Stimulated activated effector memory CD8-positive, alpha-beta T cell treated with anti-CD3 and anti-CD28 coated beads, Interleukin-12 subunit alpha, Interleukin-12 subunit beta, amount 100 ng/mL, for 72 hours (primary cell): ENCODE measurements at regions not wholly inside any gene's neighbourhood (a gene's known extent, or its start where the extent isn't known, plus 50 kb on each side); places are given as distances from the start of the nearest gene placed in this dataset.

Source experiments
- ATAC-seq: fragments of 150-1000 bp; cut with Tn5 transposase; 2 replicates; pipeline ENCODE4 v1.10.0; 2021
- DNase-seq, 2 donors: peaks; one replicate each; pipeline ENCODE4 v3.0.0; 2021 to 2022; ENCODE audit warnings: low spot score in 2 of 2
- H3K27ac Mint-ChIP-seq: one replicate; pipeline ENCODE4 v1.8.0; 2022; ENCODE audit warnings: mild to moderate bottlenecking, mixed read lengths
- H3K36me3 Mint-ChIP-seq: one replicate; pipeline ENCODE4 v1.8.0; 2022; ENCODE audit warnings: mild to moderate bottlenecking, mixed read lengths
- H3K4me1 Mint-ChIP-seq: one replicate; pipeline ENCODE4 v1.8.0; 2022; ENCODE audit warnings: mixed read lengths
- H3K4me3 Mint-ChIP-seq: one replicate; pipeline ENCODE4 v1.8.0; 2022; ENCODE audit warnings: mild to moderate bottlenecking, mixed read lengths
- H3K9me3 Mint-ChIP-seq: one replicate; pipeline ENCODE4 v1.8.0; 2022; ENCODE audit warnings: mixed read lengths

DNA sequence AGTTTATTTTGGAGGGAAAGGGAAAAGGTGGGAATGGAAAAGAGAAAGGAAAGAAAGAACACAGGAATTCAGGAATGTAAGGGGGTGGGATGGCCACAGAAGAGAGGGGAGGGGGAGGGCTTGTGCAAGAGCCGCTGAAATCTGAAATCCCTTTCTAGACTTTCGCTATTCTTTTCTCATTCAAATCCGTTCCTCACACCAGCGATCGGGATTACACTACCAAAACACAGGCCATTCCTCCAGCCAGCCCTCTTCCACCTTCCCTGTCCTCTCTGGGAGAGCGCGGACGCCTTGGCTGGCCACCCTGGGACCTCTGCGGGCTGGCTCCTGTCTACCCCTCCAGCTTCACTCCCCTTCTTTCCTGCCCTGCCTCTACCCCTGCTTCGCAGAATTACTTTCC, 102.3 kb downstream of the CDCA7 start:
- no peaks in the 10 kb centered on the region for H3K4me1 Mint-ChIP-seq
- no peaks in the 10 kb centered on the region for H3K9me3 Mint-ChIP-seq
- H3K27ac Mint-ChIP-seq, result no peak overlapping the region
- ATAC-seq (no peak), DNase-seq (no peak)
- H3K4me3 Mint-ChIP-seq, result no peak overlapping the region
- no peaks in the 10 kb centered on the region for H3K36me3 Mint-ChIP-seq

DNA sequence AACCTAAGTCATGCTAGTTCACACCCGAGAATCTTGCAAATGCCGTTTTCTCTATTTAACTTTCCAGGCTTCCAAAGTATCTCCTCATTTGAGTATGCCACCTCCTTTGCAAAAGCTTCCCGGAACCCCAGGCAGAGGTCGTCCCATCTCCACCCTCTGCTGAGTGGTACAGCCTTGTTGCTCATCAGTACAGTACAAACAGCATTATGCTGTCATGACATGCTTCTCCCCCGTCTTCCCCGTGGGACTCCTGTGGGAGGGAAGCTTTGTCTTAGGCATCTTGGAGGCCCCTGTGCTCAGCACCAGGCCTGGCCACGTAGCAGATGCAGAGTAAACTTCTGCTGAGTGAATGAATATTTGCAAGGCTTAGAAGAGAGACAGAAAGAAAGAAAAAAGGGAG, 102.7 kb downstream of the CDCA7 start:
- DNase-seq, result no peak
- no peaks in the 10 kb centered on the region for H3K36me3 Mint-ChIP-seq
- H3K9me3 Mint-ChIP-seq, result no peaks in the 10 kb centered on the region
- no peak for ATAC-seq
- no peak overlapping the region for H3K27ac Mint-ChIP-seq
- H3K4me1 Mint-ChIP-seq, result no peaks in the 10 kb centered on the region
- no peak overlapping the region for H3K4me3 Mint-ChIP-seq

DNA sequence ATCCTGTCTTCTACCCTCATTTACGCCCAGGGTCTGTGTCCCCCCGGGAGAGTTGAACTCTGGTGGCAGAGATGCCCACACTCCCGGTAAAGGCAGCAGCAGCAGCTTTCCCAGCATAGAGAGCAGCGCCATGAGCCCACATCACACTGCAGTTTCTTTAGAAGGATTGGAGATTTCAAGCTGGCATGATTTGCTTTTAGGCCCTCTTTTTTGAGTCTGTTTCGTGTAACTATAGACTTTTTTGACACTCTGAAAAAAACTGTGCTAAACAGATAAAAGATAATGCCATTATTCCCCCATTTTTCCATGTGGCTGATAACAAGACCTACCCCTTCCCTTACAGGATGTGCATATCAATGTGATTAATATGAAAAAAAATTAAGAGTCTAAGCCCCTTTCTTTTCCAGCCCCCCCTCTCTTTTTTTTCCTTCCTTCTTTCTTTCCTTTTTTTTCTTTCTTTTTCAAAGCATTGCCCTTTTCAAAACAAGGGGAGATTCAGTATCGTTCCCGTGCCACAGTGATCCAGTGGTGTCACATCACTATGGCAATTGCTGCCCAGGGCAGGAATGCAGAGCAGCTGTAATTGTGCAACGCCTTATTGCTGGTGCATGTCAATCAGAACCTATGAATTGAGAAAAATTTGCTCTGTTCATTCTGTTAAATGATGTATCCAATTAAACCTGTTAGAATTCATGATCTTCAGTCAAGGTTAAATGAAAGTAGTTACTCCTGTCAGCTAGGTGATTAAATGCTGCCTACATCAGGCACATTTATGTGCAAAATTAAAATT, 104.5 kb downstream of the CDCA7 start:
- DNase-seq (no peak), ATAC-seq (no peak)
- H3K27ac Mint-ChIP-seq, result no peak overlapping the region
- H3K4me1 Mint-ChIP-seq, result no peaks in the 10 kb centered on the region
- no peaks in the 10 kb centered on the region for H3K36me3 Mint-ChIP-seq
- no peak overlapping the region for H3K4me3 Mint-ChIP-seq
- no peaks in the 10 kb centered on the region for H3K9me3 Mint-ChIP-seq

DNA sequence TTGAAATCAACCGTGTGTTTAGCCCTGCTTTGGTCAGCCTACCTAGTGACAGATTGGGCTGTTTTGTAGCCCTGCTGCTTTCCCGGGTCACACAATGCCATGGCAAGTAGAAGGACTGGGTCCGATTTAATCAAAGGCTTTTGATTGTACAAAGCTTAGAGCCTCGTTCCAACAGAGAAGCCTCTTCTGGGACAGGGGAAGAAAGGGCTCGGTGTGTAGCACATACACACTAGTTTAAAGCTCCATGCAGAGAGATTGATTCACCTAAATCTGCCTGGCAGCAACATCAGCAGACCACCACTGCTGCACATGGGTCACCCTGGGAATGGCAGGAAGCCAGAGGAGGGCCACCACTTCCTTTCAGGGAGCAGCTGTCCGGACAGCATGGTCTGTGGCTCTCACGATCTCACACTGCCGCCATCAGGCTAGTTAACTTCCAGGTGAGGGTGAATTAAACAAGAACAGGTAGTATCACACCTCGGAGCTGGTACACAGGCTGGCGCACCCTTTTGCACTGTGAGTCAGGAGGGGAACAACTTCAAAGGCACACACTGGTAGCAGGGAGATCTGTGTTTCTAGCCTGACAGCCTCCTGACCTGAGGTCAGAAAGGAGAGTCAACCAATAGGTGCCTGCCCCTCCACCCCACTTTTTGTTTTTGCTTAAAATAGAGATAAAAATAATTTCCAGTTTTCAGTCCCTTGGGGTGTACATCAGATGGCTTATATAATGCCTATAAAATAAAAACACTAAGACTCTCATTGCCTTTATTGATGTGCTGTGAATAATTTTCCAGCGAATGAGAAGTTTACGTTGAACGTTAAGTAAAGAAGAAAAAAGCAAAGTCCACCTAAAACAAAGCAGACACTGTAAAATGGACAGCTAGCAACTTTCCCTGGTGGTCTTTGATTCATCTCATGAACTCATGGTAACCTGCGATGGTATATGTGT, 108.5 kb downstream of the CDCA7 start:
- Mint-ChIP-seq H3K27ac (no peak overlapping the region), H3K4me3 (no peak overlapping the region), H3K9me3 (no peaks in the 10 kb centered on the region), H3K36me3 (no peaks in the 10 kb centered on the region), H3K4me1 (no peaks in the 10 kb centered on the region)
- ATAC-seq (peak; percentile 16), DNase-seq (no peak)

DNA sequence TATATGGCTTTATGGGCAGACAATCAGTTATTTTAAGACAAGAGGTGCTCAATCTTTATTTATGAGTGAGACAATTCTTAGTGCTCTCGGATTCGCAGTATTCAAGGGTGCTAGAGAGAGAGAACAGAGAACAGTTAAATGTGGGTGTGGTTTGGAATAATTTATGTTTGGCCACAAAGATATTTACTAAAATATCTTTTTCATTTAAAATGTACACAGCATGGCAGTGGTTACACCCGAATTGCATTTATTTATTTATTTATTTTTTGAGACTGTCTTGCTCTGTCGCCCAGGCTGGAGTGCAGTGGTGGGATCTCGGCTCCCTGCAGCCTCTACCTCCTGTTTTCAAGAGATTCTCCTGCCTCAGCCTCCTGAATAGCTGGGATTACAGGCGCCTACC, 109.2 kb downstream of the CDCA7 start:
- no peaks in the 10 kb centered on the region for H3K9me3 Mint-ChIP-seq
- H3K4me3 Mint-ChIP-seq, result no peak overlapping the region
- H3K36me3 Mint-ChIP-seq, result no peaks in the 10 kb centered on the region
- ATAC-seq, result no peak
- H3K27ac Mint-ChIP-seq, result no peak overlapping the region
- H3K4me1 Mint-ChIP-seq, result no peaks in the 10 kb centered on the region
- no peak for DNase-seq

DNA sequence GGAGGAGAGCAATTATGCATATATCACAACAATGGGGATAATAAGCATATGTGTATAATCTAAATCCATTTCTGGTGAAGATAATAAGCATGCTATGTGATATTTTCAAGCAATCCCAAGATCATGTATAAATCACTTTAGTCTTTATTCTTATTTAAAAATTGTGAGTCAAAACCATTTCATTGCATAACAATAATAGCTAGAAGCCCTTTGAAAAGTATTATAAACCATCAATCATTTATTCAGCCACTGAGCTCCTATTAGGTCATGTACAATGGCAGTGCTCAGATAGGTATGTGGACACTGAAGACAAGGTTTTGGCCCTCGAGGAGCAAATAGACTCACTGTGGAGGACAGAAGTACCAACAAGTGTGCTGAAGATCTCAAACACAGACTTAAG, 113.1 kb downstream of the CDCA7 start:
- DNase-seq (no peak), ATAC-seq (no peak)
- no peaks in the 10 kb centered on the region for H3K4me1 Mint-ChIP-seq
- H3K36me3 Mint-ChIP-seq, result no peaks in the 10 kb centered on the region
- peaks cover 2% of the 10 kb centered on the region for H3K9me3 Mint-ChIP-seq
- no peak overlapping the region for H3K4me3 Mint-ChIP-seq
- no peak overlapping the region for H3K27ac Mint-ChIP-seq

DNA sequence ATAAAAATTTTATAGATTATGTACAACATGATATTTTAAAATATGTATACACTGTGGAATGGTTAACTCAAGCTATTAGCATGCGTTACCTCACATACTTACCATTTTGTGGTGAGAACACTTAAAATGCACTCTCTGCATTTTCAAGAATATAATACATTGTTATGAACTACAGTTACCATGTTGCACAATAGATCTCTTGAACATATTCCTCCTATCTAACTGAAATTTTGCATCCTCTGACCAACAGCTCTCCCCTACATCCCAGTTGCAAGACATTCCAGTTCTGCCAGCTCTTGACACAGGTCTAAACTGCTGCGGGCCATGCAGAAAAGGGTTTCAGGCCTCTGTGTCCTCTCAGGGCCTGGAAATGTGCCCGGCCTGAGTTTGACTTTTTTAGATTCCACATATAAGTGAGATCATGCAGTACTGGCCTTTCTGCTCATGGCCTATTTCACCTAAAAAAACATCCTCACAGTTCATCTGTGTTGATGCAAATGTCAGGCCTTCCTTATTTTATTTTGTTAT, 113.7 kb downstream of the CDCA7 start:
- Mint-ChIP-seq H3K9me3 (peaks cover 2% of the 10 kb centered on the region), H3K4me1 (no peaks in the 10 kb centered on the region), H3K36me3 (no peaks in the 10 kb centered on the region), H3K4me3 (no peak overlapping the region), H3K27ac (no peak overlapping the region)
- DNase-seq (no peak), ATAC-seq (no peak)

DNA sequence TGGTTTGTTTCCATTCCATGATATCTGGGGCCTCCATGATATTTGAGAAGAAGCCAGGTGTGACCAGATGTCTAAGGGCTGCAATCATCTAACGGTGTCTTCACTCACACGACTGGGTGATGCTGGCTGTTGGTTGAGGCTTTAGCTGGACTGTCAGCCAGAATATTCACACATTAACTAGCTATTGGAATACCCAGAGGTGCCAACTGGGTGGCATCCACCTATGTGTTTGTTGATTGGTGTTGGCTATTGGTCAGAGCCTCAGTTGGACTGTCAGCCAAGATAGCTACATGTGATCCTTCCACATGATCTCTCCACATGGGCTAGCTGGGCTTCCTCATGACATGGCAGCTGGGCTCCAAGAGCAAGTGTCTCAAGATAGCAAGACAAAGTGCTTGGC, 117.4 kb downstream of the CDCA7 start:
- peaks cover 2% of the 10 kb centered on the region for H3K9me3 Mint-ChIP-seq
- H3K4me3 Mint-ChIP-seq, result no peak overlapping the region
- H3K27ac Mint-ChIP-seq, result no peak overlapping the region
- ATAC-seq (no peak), DNase-seq (no peak)
- no peaks in the 10 kb centered on the region for H3K36me3 Mint-ChIP-seq
- H3K4me1 Mint-ChIP-seq, result no peaks in the 10 kb centered on the region

DNA sequence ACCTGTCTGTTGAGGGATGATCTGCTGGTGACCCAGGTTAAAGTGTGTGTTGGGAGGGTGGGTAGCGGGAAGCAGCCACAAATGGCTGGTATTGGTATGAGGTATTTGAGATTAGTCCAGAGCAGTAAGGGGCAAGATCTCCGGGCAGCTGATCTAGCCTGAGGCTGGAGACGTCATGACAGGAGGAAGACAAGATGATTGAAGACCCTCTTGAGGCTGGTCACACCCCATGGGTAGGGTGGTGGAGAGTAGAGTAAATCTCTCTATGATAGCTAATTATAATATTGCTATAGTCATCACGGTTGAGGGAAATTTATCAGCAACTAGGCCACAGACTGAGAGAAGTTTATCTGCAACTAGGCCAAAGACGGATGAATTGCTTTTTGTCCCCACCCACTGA, 128.5 kb downstream of the CDCA7 start:
- H3K9me3 Mint-ChIP-seq, result no peaks in the 10 kb centered on the region
- ATAC-seq, result no peak
- no peak overlapping the region for H3K27ac Mint-ChIP-seq

DNA sequence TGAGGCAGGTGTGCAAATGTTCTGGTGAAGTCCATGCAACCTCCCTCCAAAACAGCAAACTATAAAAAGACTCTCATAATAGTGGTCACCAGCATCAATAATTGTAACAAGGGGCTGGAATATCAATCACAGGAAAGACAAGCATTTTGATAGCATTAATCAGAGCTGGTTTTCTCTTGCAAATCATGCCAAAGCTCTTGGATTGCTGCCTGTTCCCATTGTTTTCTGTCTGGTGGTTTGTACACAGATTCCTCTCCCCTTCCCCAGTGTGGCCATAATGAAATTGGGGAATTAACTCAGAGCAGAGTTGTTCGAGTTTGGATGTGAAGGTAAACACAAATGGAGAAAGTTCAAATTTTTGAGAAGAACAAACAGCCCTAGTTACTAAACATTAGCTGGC, 134.2 kb downstream of the CDCA7 start:
- ATAC-seq, result no peak
- DNase-seq, result no peak
- no peak overlapping the region for H3K27ac Mint-ChIP-seq
- H3K4me3 Mint-ChIP-seq, result no peak overlapping the region
- no peaks in the 10 kb centered on the region for H3K36me3 Mint-ChIP-seq
- H3K4me1 Mint-ChIP-seq, result no peaks in the 10 kb centered on the region
- H3K9me3 Mint-ChIP-seq, result no peaks in the 10 kb centered on the region

More for the DNA sequence above, 128.5 kb downstream of the CDCA7 start:
- H3K4me1 Mint-ChIP-seq, result no peaks in the 10 kb centered on the region
- H3K4me3 Mint-ChIP-seq, result no peak overlapping the region
- no peak for DNase-seq
- H3K36me3 Mint-ChIP-seq, result no peaks in the 10 kb centered on the region

DNA sequence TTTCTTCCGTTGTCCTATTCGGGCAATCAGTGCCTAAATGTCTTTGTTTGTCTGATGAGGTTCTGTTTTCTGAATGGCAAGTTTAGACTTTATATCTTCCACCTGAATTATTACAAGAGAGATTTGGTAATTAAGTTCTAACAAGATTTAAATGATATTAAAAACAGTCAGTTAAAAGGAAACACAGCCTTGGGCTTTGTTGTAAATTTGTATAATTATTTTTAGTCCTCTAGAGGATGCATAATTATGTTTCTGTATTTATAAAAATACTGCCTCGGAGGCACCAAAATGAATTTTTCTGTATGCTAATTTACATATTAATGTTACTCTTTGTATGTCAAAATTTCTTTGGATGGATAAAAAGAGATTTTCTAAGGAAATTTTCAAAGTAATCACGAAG, 136.7 kb downstream of the CDCA7 start:
- Mint-ChIP-seq H3K27ac (no peak overlapping the region), H3K4me3 (no peak overlapping the region), H3K4me1 (no peaks in the 10 kb centered on the region), H3K9me3 (no peaks in the 10 kb centered on the region), H3K36me3 (no peaks in the 10 kb centered on the region)
- DNase-seq (no peak), ATAC-seq (no peak)

DNA sequence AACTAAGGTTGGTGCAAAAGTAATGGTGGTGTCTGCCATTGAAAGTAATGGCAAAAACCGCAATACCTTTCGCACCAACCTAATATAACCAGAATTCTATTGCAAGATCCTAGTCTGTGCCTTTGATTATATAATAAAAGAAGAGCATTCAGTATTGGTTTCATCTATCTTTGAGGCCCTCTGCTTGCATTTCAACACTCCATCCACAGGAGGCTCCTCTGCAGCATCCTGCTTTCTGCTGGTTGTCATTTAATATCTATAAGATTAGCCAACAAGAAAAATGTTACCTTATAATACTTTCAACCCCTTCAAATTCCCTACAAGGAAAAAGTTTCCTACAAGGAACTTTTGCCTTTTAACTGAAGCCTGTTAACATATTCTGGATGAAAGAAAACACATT, 139.2 kb downstream of the CDCA7 start:
- H3K27ac Mint-ChIP-seq, result no peak overlapping the region
- no peak overlapping the region for H3K4me3 Mint-ChIP-seq
- ATAC-seq, result no peak
- no peaks in the 10 kb centered on the region for H3K4me1 Mint-ChIP-seq
- DNase-seq, result no peak
- no peaks in the 10 kb centered on the region for H3K9me3 Mint-ChIP-seq
- H3K36me3 Mint-ChIP-seq, result no peaks in the 10 kb centered on the region

DNA sequence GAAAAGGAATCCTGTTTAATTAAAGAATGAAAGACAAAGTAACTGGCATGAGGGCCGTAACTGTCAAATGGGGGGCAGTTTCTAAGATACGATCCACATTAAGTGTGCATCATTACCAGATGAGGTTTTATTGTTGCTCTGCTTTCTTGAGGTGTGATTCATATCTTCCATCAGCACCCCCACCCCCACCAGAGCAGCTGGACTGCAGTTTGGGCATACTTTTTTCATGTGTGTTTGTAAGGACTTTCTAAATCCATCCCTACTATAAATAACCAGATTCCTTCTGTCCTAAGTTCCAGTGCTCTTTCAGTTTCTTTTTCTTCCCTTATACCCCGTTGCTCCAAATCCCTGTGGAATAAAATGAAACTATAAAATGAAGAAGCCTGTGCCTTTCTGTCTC, 142.1 kb downstream of the CDCA7 start:
- Mint-ChIP-seq H3K36me3 (no peaks in the 10 kb centered on the region), H3K4me1 (no peaks in the 10 kb centered on the region), H3K27ac (no peak overlapping the region), H3K4me3 (no peak overlapping the region), H3K9me3 (no peaks in the 10 kb centered on the region)
- no peak for DNase-seq
- no peak for ATAC-seq

DNA sequence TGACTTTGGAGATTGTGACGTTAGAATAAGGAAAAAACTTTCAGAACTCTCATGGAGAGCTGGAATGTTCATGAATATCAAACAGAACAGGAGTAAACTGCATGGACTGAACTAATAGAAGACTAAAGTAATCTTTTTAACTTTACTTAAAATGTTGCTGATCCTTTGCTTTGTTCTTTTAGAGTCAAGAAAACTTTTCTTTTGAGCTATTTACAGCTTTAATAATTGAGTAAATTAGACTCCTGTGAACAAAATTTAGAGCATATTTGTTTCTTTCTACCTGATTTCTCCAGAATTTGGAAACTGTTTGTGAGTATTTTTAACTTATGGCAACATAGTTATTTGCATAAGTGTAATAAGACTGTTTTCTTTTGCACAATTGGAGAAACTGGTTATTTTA, 146.3 kb downstream of the CDCA7 start:
- H3K27ac Mint-ChIP-seq, result no peak overlapping the region
- H3K4me1 Mint-ChIP-seq, result no peaks in the 10 kb centered on the region
- ATAC-seq, result no peak
- H3K4me3 Mint-ChIP-seq, result no peak overlapping the region
- H3K36me3 Mint-ChIP-seq, result no peaks in the 10 kb centered on the region
- no peak for DNase-seq
- H3K9me3 Mint-ChIP-seq, result no peaks in the 10 kb centered on the region

DNA sequence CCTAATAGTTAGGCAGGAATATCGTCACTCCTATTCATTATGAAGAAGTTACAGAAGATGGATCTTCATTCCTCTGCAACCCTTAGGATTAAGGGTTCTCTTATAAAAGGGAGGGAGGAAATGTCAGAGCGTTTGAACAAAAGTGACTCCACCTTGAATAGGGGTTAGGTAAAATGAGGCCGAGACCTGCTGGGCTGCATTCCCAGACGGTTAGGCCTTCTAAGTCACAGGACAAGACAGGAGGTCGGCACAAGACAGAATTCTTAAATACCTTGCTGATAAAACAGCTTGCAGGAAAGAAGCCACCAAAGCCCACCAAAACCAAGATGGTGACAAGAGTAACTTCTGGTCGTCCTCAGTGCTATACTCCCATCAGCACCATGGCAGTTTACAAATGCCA, 147.6 kb downstream of the CDCA7 start:
- Mint-ChIP-seq H3K9me3 (no peaks in the 10 kb centered on the region), H3K27ac (no peak overlapping the region), H3K36me3 (no peaks in the 10 kb centered on the region), H3K4me3 (no peak overlapping the region), H3K4me1 (no peaks in the 10 kb centered on the region)
- DNase-seq, result no peak
- no peak for ATAC-seq

DNA sequence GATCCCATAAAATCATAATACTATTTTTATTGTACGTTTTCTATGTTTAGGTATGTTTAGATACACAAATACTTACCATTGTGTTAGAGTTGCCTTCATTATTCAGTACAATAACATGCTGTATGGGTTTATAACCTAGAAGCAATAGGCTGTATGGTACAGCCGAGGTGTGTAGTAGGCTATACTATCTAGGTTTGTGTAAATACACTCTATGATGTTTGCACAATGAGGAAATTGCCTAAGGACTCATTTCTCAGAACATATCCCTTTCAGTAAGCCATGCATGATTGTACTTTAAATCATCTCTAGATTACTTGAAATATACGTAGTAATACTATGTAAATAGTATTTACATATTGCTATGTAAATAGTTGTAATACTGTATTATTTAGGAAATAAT, 156.7 kb downstream of the CDCA7 start:
- DNase-seq (no peak), ATAC-seq (no peak)
- H3K27ac Mint-ChIP-seq, result no peak overlapping the region

More for the DNA sequence above, 156.7 kb downstream of the CDCA7 start:
- Mint-ChIP-seq H3K36me3 (no peaks in the 10 kb centered on the region), H3K4me1 (no peaks in the 10 kb centered on the region), H3K9me3 (no peaks in the 10 kb centered on the region), H3K4me3 (no peak overlapping the region)
